SKM-1 (cell line): ENCODE measurements at regions not wholly inside any gene's neighbourhood (a gene's known extent, or its start where the extent isn't known, plus 50 kb on each side); places are given as distances from the start of the nearest gene placed in this dataset.
"Not testable (repeated sequence)": the region's sequence is repeated elsewhere in the genome, so short reads cannot be mapped to it uniquely, and the experiment has no call there.

Source experiments
- DNase-seq: peaks from one replicate; lab custom pipeline; 2025; ENCODE audit not compliant: unreplicated experiment; lab: John Stamatoyannopoulos, UW

GRCh38 chr15:38852188-38852587, 287.6 kb upstream of the RASGRP1 start:
- not testable (repeated sequence) for DNase-seq

GRCh38 chr15:38853608-38854007, 289.0 kb upstream of the RASGRP1 start:
- no peak for DNase-seq

GRCh38 chr15:38854506-38854905, 289.9 kb upstream of the RASGRP1 start:
- no peak for DNase-seq

GRCh38 chr15:38857814-38858213, 293.2 kb upstream of the RASGRP1 start:
- DNase-seq: no peak

- no peak for DNase-seq
Observed at GRCh38 chr15:38859574-38859973, 295.0 kb upstream of the RASGRP1 start.

- peak; percentile 50 for DNase-seq
Observed at GRCh38 chr15:38860253-38860652, 295.6 kb upstream of the RASGRP1 start.

GRCh38 chr15:38860674-38861073, 296.1 kb upstream of the RASGRP1 start:
- DNase-seq: no peak

- no peak for DNase-seq
Observed at GRCh38 chr15:38861108-38861507, 296.5 kb upstream of the RASGRP1 start.

GRCh38 chr15:38862099-38862498, 297.5 kb upstream of the RASGRP1 start:
- no peak for DNase-seq

- DNase-seq: no peak
Observed at GRCh38 chr15:38863381-38863780, 298.8 kb upstream of the RASGRP1 start.

- DNase-seq: no peak
Observed at GRCh38 chr15:38864122-38864521, 299.5 kb upstream of the RASGRP1 start.

- DNase-seq: no peak
Observed at GRCh38 chr15:38864827-38865581, 300.4 kb upstream of the RASGRP1 start.

- DNase-seq: no peak
Observed at GRCh38 chr15:38867556-38867955, 302.9 kb upstream of the RASGRP1 start.

- DNase-seq: no peak
Observed at GRCh38 chr15:38868326-38869114, 303.9 kb upstream of the RASGRP1 start.

- DNase-seq: no peak
Observed at GRCh38 chr15:38871638-38872037, 307.0 kb upstream of the RASGRP1 start.

GRCh38 chr15:38872732-38873131, 308.1 kb upstream of the RASGRP1 start:
- no peak for DNase-seq

- DNase-seq: no peak
Observed at GRCh38 chr15:38873158-38873557, 308.5 kb upstream of the RASGRP1 start.

GRCh38 chr15:38874464-38874863, 309.9 kb upstream of the RASGRP1 start:
- no peak for DNase-seq

GRCh38 chr15:38876211-38876610, 311.6 kb upstream of the RASGRP1 start:
- DNase-seq: no peak

GRCh38 chr15:38876621-38877020, 312.0 kb upstream of the RASGRP1 start:
- no peak for DNase-seq

- no peak for DNase-seq
Observed at GRCh38 chr15:38877471-38877870, 312.9 kb upstream of the RASGRP1 start.

GRCh38 chr15:38878026-38878425, 313.4 kb upstream of the RASGRP1 start:
- no peak for DNase-seq
